VCaP (cell line): ENCODE measurements at regions not wholly inside any gene's neighbourhood (a gene's known extent, or its start where the extent isn't known, plus 50 kb on each side); places are given as distances from the start of the nearest gene placed in this dataset.
"Not testable (repeated sequence)": the region's sequence is repeated elsewhere in the genome, so short reads cannot be mapped to it uniquely, and the experiment has no call there.

Source experiments
- H3K27ac ChIP-seq: fragments of 450-650 bp; 2 replicates; pipeline ENCODE4 v1.5.1; 2017
- CTCF ChIP-seq: fragments of 450-650 bp; conservative IDR thresholded peaks from 2 replicates; pipeline ENCODE4 v1.5.1; 2017; ENCODE audit warnings: mild to moderate bottlenecking, moderate library complexity

GRCh38 chr1:73467731-73468130 lies 730.2 kb downstream of the LRRIQ3 start:
- no peak overlapping the region for H3K27ac ChIP-seq
- TF ChIP-seq CTCF = no peak

GRCh38 chr1:73463873-73464272 lies 734.1 kb downstream of the LRRIQ3 start:
- no peak for TF ChIP-seq CTCF
- H3K27ac ChIP-seq = no peak overlapping the region

DNA sequence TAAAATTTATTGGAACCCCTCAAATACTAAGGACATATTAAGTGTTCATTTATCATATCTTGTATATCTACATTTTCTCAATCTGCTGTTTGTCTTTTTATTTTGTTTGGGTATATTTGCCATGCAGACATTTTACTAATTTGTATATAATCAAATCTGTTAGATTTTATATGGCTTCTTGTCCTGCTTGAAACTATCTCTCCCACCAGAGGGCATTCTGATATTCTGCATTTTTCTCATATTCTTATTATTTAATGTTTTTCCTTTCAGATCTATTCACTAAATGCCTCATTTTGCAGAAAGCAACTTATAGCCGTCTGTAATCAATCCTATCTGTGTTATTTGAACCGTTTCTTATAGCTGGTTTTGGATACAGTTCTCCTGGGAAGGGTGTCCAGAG lies 745.5 kb downstream of the LRRIQ3 start:
- peak; percentile 45; the same call in 1 of the 2 replicates for TF ChIP-seq CTCF
- no peak overlapping the region for H3K27ac ChIP-seq

GRCh38 chr1:73450668-73451067 lies 747.3 kb downstream of the LRRIQ3 start:
- not testable (repeated sequence) for H3K27ac ChIP-seq

- H3K27ac ChIP-seq = no peak overlapping the region
- no peak for TF ChIP-seq CTCF
Measured at GRCh38 chr1:73411479-73411878, 786.5 kb downstream of the LRRIQ3 start.

- TF ChIP-seq CTCF = no peak
Measured at GRCh38 chr1:73401666-73402065, 796.3 kb downstream of the LRRIQ3 start.

DNA sequence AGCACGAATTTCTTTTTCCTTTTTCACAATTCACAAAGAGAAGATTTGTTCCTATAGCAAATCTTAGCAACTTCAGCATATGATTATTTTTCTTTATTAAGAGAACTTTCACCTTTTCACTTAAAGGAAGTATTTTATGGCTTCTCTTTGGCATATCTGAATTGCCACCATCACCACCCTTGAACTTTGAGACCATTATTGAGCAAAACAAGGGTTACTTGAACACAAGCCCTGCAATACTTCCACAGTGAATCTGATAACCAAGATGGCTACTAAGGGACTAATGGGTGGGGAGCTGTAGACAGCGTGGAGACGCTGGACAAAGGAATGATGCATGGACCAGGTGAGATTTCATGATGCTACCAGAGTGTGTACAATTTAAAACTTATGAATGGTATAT lies 815.0 kb downstream of the LRRIQ3 start:
- no peak for TF ChIP-seq CTCF
- H3K27ac ChIP-seq = no peak overlapping the region

More at GRCh38 chr1:73401666-73402065, 796.3 kb downstream of the LRRIQ3 start:
- no peak overlapping the region for H3K27ac ChIP-seq

DNA sequence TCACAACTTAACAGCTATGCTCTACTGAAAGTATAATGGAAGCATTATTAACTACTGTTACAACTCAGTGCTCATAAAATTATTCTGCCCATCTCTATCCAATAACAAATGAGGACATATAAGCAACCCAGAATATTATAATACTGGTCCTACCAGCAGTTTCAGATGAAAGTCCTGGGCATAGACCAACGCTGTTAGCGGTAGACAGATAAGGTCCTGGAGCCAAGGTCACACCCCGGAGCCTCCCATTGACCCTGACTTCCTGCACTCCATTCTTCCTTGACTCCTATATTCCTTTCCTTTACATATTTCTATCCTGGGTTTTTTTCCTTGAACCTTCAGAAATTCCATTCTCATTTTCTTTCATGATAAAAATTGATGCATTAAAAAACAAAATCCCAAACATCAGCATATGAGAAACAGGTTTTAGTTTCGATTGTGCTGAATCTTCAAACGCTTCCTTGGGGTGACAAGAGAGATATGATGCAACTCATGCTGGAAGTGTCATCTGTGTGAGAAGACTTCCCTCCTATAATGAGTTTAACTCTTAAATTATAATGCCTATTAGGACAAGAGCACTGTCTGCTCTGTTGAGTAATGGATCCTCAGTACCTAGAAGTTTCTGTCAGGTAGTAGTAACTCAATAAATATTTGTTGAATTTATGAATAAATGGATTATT lies 831.1 kb downstream of the LRRIQ3 start:
- TF ChIP-seq CTCF = no peak
- H3K27ac ChIP-seq = no peak overlapping the region
